ENCODE measurements at regions not wholly inside any gene's neighbourhood (a gene's known extent, or its start where the extent isn't known, plus 50 kb on each side); places are given as distances from the start of the nearest gene placed in this dataset.

DNA sequence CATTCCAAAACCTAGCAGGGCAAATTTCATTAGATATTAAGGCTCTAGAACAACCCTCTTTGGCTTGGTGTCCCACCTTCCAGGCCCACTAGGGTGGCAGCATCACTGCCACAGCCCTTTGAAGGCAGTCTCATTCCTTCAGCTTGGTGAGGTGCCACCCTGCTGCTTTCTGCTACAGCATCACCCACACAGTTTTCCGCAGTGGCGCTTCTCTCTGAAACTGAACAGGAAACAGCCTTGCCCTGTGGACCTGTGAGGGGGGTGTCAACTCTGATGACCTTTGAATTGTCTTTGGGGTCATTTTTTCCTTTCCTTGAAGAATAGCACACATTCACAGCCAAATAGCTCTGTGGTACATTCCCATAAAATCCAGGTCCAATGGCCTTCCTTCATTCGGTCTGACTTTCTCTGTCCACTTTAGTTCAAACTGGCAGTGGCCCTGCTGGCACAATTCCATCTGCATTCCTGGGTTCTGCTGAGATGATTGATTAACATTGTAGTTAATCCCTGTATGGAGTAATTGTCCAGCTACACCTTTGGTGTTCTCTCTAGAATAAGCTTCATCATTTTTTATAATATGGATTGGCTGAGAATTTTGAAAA, 251.9 kb upstream of the FAT3 start:
- Mint-ChIP-seq H3K36me3 (ENCODE audit: low read depth, unreplicated experiment) (no peaks in the 10 kb centered on the region), H3K27me3 (ENCODE audit: unreplicated experiment) (no peaks in the 10 kb centered on the region), H3K4me1 (ENCODE audit: unreplicated experiment) (no peaks in the 10 kb centered on the region), H3K4me3 (ENCODE audit: unreplicated experiment) (no peak overlapping the region), H3K9me3 (ENCODE audit: unreplicated experiment) (no peaks in the 10 kb centered on the region), H3K27ac (ENCODE audit: unreplicated experiment) (no peak overlapping the region)
- no peak for DNase-seq (ENCODE audit: low spot score)
- no peak for TF ChIP-seq CTCF (IDR thresholded peaks at IDR 0.05; ENCODE audit: unreplicated experiment)

DNA sequence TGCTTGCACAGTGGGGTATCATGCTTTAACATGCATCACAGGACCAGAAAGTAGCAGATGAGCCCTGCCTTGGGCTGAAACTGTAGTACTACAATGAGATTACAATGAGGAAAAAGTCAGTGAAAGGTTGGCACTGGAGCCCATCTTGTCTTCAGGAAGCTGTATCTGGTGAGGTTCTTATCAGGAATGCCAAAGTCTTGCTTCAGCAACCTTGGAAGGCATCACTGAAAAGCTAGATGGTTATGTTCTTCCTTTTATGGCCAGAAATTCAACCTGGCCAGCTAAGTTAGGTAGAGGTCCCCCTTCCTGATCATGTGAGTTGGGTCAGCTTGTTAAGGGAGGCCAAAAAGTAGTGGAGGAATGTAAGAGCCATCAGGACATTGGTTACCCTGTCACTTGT, 254.0 kb upstream of the FAT3 start:
- H3K36me3 Mint-ChIP-seq (ENCODE audit: low read depth, unreplicated experiment), result no peaks in the 10 kb centered on the region
- DNase-seq (ENCODE audit: low spot score), result no peak
- no peaks in the 10 kb centered on the region for H3K9me3 Mint-ChIP-seq (ENCODE audit: unreplicated experiment)
- H3K4me3 Mint-ChIP-seq (ENCODE audit: unreplicated experiment), result no peak overlapping the region
- no peak for TF ChIP-seq CTCF (IDR thresholded peaks at IDR 0.05; ENCODE audit: unreplicated experiment)
- H3K27me3 Mint-ChIP-seq (ENCODE audit: unreplicated experiment), result no peaks in the 10 kb centered on the region
- H3K27ac Mint-ChIP-seq (ENCODE audit: unreplicated experiment), result no peak overlapping the region
- no peaks in the 10 kb centered on the region for H3K4me1 Mint-ChIP-seq (ENCODE audit: unreplicated experiment)

DNA sequence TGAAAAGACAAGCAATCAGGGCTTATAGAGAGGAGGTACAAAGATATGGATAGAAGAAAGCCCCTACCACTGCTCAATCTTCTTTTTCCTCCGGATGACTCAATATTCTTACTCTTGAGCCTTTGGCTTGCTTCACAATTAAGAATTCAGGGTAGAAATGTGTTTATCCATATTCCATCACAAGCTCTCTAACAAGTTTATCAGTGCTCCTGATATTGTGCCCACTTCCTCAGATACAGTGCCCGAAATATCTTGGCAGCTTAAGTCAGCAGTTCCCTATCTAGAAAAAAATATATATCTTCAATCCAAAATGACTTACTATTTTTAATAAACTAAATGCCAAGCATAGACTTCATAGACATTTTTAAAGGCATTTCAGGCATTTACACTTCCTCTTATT, 255.1 kb upstream of the FAT3 start:
- Mint-ChIP-seq H3K9me3 (ENCODE audit: unreplicated experiment) (no peaks in the 10 kb centered on the region), H3K36me3 (ENCODE audit: low read depth, unreplicated experiment) (no peaks in the 10 kb centered on the region)

DNA sequence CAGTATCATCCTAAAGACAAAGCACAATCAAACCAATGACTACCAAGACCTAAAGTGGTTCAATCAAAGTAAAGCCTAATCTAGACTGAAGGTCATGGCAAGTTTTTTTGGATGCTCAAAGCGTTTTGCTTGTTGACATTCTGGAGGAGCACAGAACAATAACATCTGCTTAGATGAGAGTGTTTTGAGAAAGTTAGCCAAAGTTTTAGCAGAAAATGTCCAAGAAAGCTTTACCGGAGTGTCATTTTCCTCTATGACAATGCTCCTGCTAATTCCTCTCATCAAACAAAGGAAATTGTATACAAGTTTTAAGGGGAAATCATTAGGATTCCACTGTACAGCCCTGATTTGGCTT, 256.9 kb upstream of the FAT3 start:
- Mint-ChIP-seq H3K27me3 (ENCODE audit: unreplicated experiment) (peaks cover 1% of the 10 kb centered on the region), H3K9me3 (ENCODE audit: unreplicated experiment) (no peaks in the 10 kb centered on the region), H3K36me3 (ENCODE audit: low read depth, unreplicated experiment) (no peaks in the 10 kb centered on the region), H3K4me1 (ENCODE audit: unreplicated experiment) (no peaks in the 10 kb centered on the region), H3K4me3 (ENCODE audit: unreplicated experiment) (no peak overlapping the region), H3K27ac (ENCODE audit: unreplicated experiment) (no peak overlapping the region)
- no peak for DNase-seq (ENCODE audit: low spot score)
- TF ChIP-seq CTCF (IDR thresholded peaks at IDR 0.05; ENCODE audit: unreplicated experiment), result no peak

More for the DNA sequence above, 255.1 kb upstream of the FAT3 start:
- H3K27me3 Mint-ChIP-seq (ENCODE audit: unreplicated experiment), result peaks cover 1% of the 10 kb centered on the region
- no peak for DNase-seq (ENCODE audit: low spot score)
- H3K4me3 Mint-ChIP-seq (ENCODE audit: unreplicated experiment), result no peak overlapping the region
- H3K27ac Mint-ChIP-seq (ENCODE audit: unreplicated experiment), result no peak overlapping the region
- H3K4me1 Mint-ChIP-seq (ENCODE audit: unreplicated experiment), result no peaks in the 10 kb centered on the region
- no peak for TF ChIP-seq CTCF (IDR thresholded peaks at IDR 0.05; ENCODE audit: unreplicated experiment)

DNA sequence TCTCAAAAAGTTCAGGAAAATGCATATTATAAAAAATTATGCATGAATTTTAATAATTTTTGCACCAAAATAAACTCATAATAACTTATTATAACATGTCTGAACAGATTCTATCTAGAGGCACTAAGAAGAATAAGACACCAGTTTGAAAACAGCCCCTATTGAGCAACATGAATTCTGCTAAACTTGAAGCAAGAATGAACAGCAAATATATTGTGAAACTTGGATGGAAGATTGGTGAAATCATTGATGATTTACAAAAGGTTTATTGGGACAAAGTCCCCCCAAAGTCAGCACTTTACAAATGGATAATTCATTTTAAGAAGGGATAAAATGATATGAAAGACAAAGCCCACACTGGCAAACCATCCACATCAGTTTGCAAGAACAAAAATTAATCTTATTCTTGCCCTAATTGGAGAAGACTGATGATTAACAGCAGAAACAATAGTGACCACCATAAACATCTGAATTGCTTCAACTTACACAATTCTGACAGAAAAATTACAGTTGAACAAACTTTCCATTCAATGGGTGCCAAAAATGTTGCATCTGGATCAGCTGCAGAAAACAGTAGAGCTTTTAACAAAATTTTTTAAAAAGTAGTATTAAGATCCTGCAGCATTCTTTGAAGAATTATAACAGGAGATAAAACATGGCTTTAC, 257.5 kb upstream of the FAT3 start:
- Mint-ChIP-seq H3K4me3 (ENCODE audit: unreplicated experiment) (no peak overlapping the region), H3K9me3 (ENCODE audit: unreplicated experiment) (no peaks in the 10 kb centered on the region), H3K27me3 (ENCODE audit: unreplicated experiment) (peaks cover 1% of the 10 kb centered on the region), H3K36me3 (ENCODE audit: low read depth, unreplicated experiment) (no peaks in the 10 kb centered on the region), H3K4me1 (ENCODE audit: unreplicated experiment) (no peaks in the 10 kb centered on the region), H3K27ac (ENCODE audit: unreplicated experiment) (no peak overlapping the region)
- TF ChIP-seq CTCF (IDR thresholded peaks at IDR 0.05; ENCODE audit: unreplicated experiment), result no peak
- no peak for DNase-seq (ENCODE audit: low spot score)
